Activated T-cell treated with anti-CD3 and anti-CD28 coated beads, Interleukin-2, amount 50 U/mL, for 72 hours (primary cell): ENCODE measurements at regions not wholly inside any gene's neighbourhood (a gene's known extent, or its start where the extent isn't known, plus 50 kb on each side); places are given as distances from the start of the nearest gene placed in this dataset.

Experiments used
- ATAC-seq, 2 donors: fragments of 150-1000 bp; cut with Tn5 transposase; replicated peaks in 1 of 2; 2 replicates each; pipeline ENCODE4 v1.10.0; 2021; ENCODE audit warnings: moderate library complexity in 2 of 2, mild to moderate bottlenecking in 1 of 2
- DNase-seq, 2 donors: peaks; one replicate each; pipeline ENCODE4 v3.0.0; 2021 to 2022; ENCODE audit warnings: mixed read lengths in 1 of 2
- H3K27ac Mint-ChIP-seq: one replicate; pipeline ENCODE4 v1.8.0; 2022; ENCODE audit warnings: mild to moderate bottlenecking, moderate library complexity, mixed read lengths
- H3K27me3 Mint-ChIP-seq: one replicate; pipeline ENCODE4 v1.8.0; 2022; ENCODE audit warnings: low read depth, mixed read lengths
- H3K36me3 Mint-ChIP-seq, 2 donors: one replicate each; pipeline ENCODE4 v1.8.0; 2022; ENCODE audit warnings: mixed read lengths in 2 of 2, mild to moderate bottlenecking in 1 of 2; ENCODE audit not compliant: insufficient read depth in 2 of 2
- H3K4me1 Mint-ChIP-seq: one replicate; pipeline ENCODE4 v1.8.0; 2022; ENCODE audit warnings: low read depth, mixed read lengths
- H3K4me3 Mint-ChIP-seq, 2 donors: one replicate each; pipeline ENCODE4 v1.8.0; 2022; ENCODE audit warnings: mild to moderate bottlenecking in 2 of 2, mixed read lengths in 2 of 2, moderate library complexity in 2 of 2
- H3K9me3 Mint-ChIP-seq, 2 donors: one replicate each; pipeline ENCODE4 v1.8.0; 2022; ENCODE audit warnings: mixed read lengths in 2 of 2

- Mint-ChIP-seq H3K9me3 (peaks cover 0 to 4% of the 10 kb centered on the region in 2 donors), H3K27me3 (peaks cover 19% of the 10 kb centered on the region), H3K27ac (no peak overlapping the region), H3K36me3 (peaks cover 0 to 6% of the 10 kb centered on the region in 2 donors), H3K4me3 (no peak overlapping the region), H3K4me1 (peaks cover 14% of the 10 kb centered on the region)
- DNase-seq (no peak), ATAC-seq (no peak)
Measured at GRCh38 chr1:173280899-173281660, 73.9 kb upstream of the TNFSF4 start.

DNA sequence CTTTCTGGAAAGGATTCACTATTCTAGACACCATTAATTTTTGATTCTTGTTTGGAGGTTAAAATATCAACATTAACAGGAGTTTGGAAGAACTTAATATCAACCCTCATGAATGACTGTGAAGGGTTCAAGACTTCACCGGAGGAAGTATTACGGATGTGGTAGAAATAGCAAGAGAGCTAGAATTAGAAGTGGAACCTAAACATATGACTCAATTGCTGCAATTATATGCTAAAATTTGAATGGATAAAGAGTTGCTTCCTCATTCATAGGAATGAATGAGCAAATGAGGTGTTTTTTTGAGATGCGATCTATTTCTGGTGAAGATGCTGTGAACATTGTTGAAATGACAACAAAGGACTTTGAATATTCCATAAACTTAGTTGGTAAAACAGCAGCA, 77.9 kb upstream of the TNFSF4 start:
- Mint-ChIP-seq H3K4me3 (no peak overlapping the region), H3K27me3 (peaks cover 8% of the 10 kb centered on the region), H3K36me3 (peaks cover 1 to 4% of the 10 kb centered on the region in 2 donors), H3K9me3 (peaks cover 0 to 2% of the 10 kb centered on the region in 2 donors), H3K4me1 (no peaks in the 10 kb centered on the region), H3K27ac (no peak overlapping the region)
- DNase-seq (no peak), ATAC-seq (no peak)

DNA sequence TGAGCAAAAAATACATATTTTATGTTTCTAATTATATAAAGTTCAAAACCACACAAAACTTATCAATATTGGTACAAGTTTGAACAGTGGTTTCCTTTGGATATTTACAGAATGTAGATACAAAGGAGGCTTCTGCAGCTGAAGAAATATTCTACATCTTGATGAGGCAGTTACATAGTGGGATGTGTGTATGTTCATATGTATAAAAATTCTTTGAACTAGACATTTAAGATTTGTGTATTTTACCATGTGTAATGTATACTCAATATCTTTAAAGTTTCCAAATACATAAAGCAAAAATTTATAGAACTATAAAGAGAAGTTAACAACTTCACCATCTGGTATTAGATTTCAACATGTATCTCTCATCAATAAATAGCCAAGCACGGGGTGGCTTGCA, 80.7 kb upstream of the TNFSF4 start:
- H3K36me3 Mint-ChIP-seq, result peaks cover 11 to 13% of the 10 kb centered on the region in 2 donors
- no peak for ATAC-seq
- H3K4me3 Mint-ChIP-seq, result no peak overlapping the region
- no peak overlapping the region for H3K27ac Mint-ChIP-seq
- peaks cover 2 to 6% of the 10 kb centered on the region in 2 donors for H3K9me3 Mint-ChIP-seq
- peaks cover 6% of the 10 kb centered on the region for H3K4me1 Mint-ChIP-seq
- H3K27me3 Mint-ChIP-seq, result peaks cover 5% of the 10 kb centered on the region
- no peak for DNase-seq

DNA sequence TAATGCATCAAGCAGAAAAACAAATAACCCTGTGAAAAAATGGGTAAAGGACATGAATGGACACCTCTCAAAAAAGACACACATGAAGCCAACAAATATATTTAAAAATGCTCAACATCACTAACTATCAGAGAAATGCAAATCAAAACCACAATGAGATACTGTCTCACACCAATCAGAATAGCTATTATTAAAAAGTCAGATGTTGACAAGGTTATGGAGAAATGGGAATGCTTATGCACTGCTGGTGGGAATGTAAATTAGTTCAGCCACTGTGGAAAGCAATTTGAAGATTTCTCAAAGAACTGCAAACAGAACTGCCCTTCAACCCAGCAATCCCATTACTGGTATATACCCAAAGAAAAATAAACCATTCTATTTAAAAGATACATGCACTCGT, 86.6 kb upstream of the TNFSF4 start:
- no peak overlapping the region for H3K4me3 Mint-ChIP-seq
- H3K27ac Mint-ChIP-seq, result no peak overlapping the region
- H3K9me3 Mint-ChIP-seq, result peaks cover 2 to 7% of the 10 kb centered on the region in 2 donors
- H3K36me3 Mint-ChIP-seq, result peaks cover 12 to 14% of the 10 kb centered on the region in 2 donors
- H3K27me3 Mint-ChIP-seq, result peaks cover 32% of the 10 kb centered on the region
- DNase-seq (no peak), ATAC-seq (no peak)
- H3K4me1 Mint-ChIP-seq, result peaks cover 42% of the 10 kb centered on the region

DNA sequence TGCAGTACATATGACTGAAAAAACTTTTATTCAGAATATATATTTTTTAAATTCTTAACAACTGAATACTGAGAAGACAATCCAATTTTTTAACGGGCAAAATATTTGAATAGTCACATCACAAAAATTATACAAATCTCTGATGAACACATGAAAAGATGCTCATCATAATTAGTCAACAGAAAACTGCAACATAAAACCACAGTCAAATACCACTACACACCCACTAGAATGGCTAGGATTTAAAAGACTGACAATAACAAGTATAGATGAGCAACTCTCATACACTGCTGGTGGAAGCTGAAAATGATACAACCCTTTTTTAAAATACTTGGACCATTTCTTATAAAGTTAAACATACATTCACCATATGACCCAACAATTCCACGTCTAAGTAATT, 87.7 kb upstream of the TNFSF4 start:
- DNase-seq (no peak), ATAC-seq (no peak)
- Mint-ChIP-seq H3K36me3 (peaks cover 12 to 14% of the 10 kb centered on the region in 2 donors), H3K27me3 (peaks cover 41% of the 10 kb centered on the region), H3K27ac (no peak overlapping the region), H3K9me3 (peaks cover 2 to 7% of the 10 kb centered on the region in 2 donors), H3K4me3 (no peak overlapping the region), H3K4me1 (peaks cover 51% of the 10 kb centered on the region)

DNA sequence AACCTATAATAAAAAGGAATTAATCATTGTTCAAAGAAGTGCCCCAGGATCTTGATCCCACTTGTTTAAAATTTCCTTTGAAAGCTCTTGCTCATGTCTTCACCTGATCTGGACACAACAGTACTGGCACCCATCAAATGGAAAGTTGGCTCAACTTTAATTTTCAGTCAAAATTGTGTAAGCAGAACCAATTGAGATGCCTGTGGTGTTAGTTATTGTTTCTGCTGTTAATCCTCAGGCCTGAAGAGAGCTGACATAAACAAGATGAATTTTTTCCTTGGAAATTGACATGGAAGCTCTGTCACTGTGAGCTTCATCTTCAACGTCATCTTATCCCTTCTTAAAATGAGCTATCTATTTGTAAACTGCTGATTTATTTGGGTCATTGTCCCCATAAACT, 88.3 kb upstream of the TNFSF4 start:
- Mint-ChIP-seq H3K27me3 (peaks cover 46% of the 10 kb centered on the region), H3K36me3 (peaks cover 11 to 12% of the 10 kb centered on the region in 2 donors), H3K4me3 (no peak overlapping the region), H3K9me3 (peaks cover 2 to 7% of the 10 kb centered on the region in 2 donors), H3K27ac (no peak overlapping the region), H3K4me1 (peaks cover 56% of the 10 kb centered on the region)
- no peak for DNase-seq
- ATAC-seq, result no peak

DNA sequence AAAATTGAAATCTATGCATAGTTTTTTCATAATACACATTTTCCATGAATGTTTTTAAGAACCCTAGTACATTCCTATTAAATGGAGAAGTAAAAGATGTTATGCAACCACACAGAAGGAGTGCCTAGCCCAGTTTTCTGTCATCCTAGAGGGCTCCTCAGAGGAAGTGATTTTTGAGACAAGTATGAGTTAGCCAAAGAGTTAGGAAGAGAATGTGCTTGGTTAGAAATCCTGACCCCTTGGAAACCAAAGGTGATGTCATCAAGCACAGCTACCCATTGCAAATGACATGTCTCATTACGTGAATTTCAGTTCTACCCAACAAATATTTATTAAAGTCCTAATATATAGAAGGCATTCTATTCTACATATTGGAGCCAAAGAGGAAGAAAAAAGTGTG, 88.9 kb upstream of the TNFSF4 start:
- peaks cover 60% of the 10 kb centered on the region for H3K4me1 Mint-ChIP-seq
- H3K9me3 Mint-ChIP-seq, result peaks cover 2 to 4% of the 10 kb centered on the region in 2 donors
- no peak for ATAC-seq
- H3K27ac Mint-ChIP-seq, result no peak overlapping the region
- DNase-seq, result no peak
- H3K27me3 Mint-ChIP-seq, result peaks cover 50% of the 10 kb centered on the region
- H3K4me3 Mint-ChIP-seq, result no peak overlapping the region
- peaks cover 9 to 12% of the 10 kb centered on the region in 2 donors for H3K36me3 Mint-ChIP-seq

DNA sequence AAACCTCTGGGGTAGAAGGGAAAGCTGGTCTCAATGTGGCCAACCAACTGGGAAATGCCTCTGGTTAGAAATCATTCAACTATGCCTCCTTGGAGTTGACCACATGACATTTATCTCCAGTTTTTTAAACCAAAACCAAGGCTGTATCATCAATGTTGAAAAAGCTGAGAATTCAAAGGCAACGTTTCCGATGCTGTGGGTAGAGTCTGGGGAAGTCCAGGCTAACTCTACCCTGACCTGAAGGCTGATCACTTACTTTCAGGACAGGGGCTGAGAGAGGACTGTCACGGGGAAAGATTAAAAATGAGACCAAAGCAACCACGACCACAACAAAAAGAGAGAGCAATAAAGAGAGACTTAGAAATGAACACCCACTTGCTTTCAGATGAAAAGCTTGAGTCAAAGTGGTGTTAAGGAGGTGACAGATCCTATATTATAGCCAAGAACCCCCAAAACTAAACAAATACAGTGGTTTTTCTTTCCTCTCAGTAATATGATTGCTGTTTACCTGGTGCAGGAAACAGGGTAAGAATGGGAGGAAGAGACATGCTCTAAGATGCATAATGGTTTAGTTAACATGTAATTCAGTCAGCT, 90.8 kb upstream of the TNFSF4 start:
- Mint-ChIP-seq H3K27ac (no peak overlapping the region), H3K36me3 (peaks cover 1 to 4% of the 10 kb centered on the region in 2 donors), H3K4me3 (peak overlapping the region; percentile 6 to 44), H3K4me1 (peaks cover 55% of the 10 kb centered on the region), H3K9me3 (peaks cover 0 to 1% of the 10 kb centered on the region in 2 donors), H3K27me3 (peaks cover 56% of the 10 kb centered on the region)
- ATAC-seq (peak; percentile 96), DNase-seq (peak; percentile 64 to 74)

- DNase-seq (no peak), ATAC-seq (no peak)
- Mint-ChIP-seq H3K4me1 (peaks cover 49% of the 10 kb centered on the region), H3K36me3 (peaks cover 1 to 4% of the 10 kb centered on the region in 2 donors), H3K9me3 (peaks cover 0 to 1% of the 10 kb centered on the region in 2 donors), H3K4me3 (no peak overlapping the region), H3K27ac (no peak overlapping the region), H3K27me3 (peaks cover 51% of the 10 kb centered on the region)
Measured at GRCh38 chr1:173300061-173301044, 93.2 kb upstream of the TNFSF4 start.

- H3K27ac Mint-ChIP-seq, result no peak overlapping the region
- peaks cover 0 to 2% of the 10 kb centered on the region in 2 donors for H3K36me3 Mint-ChIP-seq
- DNase-seq (no peak), ATAC-seq (no peak)
- H3K27me3 Mint-ChIP-seq, result peaks cover 42% of the 10 kb centered on the region
- H3K4me3 Mint-ChIP-seq, result no peak overlapping the region
- peaks cover 40% of the 10 kb centered on the region for H3K4me1 Mint-ChIP-seq
- no peaks in the 10 kb centered on the region for H3K9me3 Mint-ChIP-seq
Measured at GRCh38 chr1:173301507-173301906, 94.4 kb upstream of the TNFSF4 start.

DNA sequence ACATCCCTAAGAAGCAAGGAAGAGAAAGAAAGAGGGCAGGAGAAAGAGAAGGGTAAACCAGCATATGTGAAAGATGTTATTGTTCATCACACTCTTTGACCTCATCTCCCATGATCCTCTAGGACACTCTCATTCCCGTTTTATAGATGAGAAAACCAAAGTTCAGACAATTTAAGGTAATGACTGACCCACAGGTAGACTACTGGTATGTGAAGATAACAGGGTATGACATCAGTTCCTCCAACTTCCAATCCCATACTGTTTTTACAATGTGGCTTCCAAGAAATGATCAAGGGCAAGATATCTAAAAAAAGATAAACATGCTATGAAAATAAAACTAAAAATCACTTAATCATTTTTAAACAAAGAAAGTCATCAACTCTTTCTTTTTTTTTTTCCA, 95.2 kb upstream of the TNFSF4 start:
- Mint-ChIP-seq H3K4me3 (no peak overlapping the region), H3K4me1 (peaks cover 32% of the 10 kb centered on the region), H3K9me3 (no peaks in the 10 kb centered on the region), H3K27me3 (peaks cover 40% of the 10 kb centered on the region), H3K27ac (no peak overlapping the region), H3K36me3 (peaks cover 0 to 2% of the 10 kb centered on the region in 2 donors)
- ATAC-seq (no peak), DNase-seq (no peak)

DNA sequence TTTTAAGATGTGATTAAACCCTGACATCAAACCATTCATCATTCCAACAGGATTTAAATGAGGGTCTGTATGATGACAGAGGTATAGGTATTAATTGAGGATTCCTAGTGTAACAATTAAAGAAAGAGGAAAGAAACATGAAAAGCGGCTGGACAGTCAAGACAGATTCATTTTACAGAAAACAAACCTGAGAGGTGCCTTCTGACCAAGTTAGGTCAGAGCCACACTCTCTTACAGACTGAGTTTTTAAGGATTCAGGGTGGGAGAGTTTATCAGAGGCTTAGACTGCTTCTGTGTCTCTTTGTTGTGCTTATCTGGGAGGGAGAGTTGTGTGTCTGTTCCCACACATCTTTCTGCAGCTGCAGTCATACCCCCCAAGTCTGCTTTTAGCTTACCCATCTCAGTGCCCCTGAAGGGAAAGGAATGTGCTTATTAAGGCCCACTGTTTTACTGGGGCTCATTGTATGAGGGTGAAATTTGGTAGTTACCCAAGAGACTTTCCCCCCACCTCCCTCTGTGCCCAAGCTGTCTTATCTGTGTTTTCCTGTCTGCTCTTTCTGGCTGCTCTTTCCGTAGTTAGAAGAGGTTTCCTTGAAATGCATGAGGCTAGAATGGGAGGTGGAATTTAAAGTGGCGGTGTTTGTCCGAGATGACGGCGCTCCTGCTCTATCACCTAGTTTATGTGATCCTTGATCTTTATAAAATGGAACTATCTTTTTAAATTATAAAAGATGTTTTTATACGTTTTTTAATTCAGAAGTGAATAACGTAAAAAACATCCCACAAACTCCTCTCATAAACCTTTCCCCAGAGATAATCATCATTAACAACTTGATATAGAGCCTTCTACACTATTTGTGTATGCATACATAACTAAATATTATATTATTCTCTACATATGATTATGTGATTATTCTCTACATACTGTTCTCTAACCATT, 96.0 kb upstream of the TNFSF4 start:
- Mint-ChIP-seq H3K27me3 (peaks cover 40% of the 10 kb centered on the region), H3K36me3 (peaks cover 2% of the 10 kb centered on the region in 2 donors)

More for the DNA sequence above, 96.0 kb upstream of the TNFSF4 start:
- no peaks in the 10 kb centered on the region for H3K9me3 Mint-ChIP-seq
- ATAC-seq, result no peak
- H3K4me1 Mint-ChIP-seq, result peaks cover 24% of the 10 kb centered on the region
- H3K4me3 Mint-ChIP-seq, result no peak overlapping the region
- no peak overlapping the region for H3K27ac Mint-ChIP-seq
- no peak for DNase-seq
